ENCODE measurements at regions not wholly inside any gene's neighbourhood (a gene's known extent, or its start where the extent isn't known, plus 50 kb on each side); places are given as distances from the start of the nearest gene placed in this dataset.

DNA sequence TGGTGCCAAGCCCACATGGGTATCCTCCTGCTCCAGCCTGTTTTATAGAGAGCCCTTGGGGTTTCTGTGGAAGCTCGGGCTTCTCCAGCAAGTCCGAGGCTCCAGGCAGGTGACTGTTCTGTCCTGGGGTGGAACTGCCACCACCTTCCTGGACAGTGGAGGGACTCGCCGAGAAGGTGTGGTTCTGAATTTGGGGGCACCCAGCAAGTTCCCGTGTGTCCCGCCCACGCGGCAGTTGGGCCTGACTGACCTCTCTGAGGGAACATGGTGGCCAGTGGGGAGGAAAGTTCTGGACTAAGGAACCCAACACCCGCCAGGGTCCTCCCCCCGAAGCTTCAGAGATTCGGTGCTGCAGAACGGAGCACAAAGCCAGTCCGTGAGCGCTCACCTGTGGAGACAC, 158.1 kb upstream of the C1orf174 start:
- H2BK20ac ChIP-seq (ENCODE audit: low read depth, low read length) = no peak overlapping the region
- no peaks in the 10 kb centered on the region for H4K20me1 ChIP-seq (ENCODE audit: insufficient read depth, low read length)
- H4K5ac ChIP-seq (ENCODE audit: low read depth, low read length) = no peak overlapping the region
- no peak overlapping the region for H4K91ac ChIP-seq (ENCODE audit: insufficient read depth, low read depth, low read length)
- H3K9ac ChIP-seq (ENCODE audit: low read depth, low read length) = no peak overlapping the region
- no peaks in the 10 kb centered on the region for H3K4me1 ChIP-seq (ENCODE audit: control insufficient read depth, insufficient read depth, low read length)
- no peak overlapping the region for H4K8ac ChIP-seq (ENCODE audit: low read depth in 2 of 2, low read length in 2 of 2)
- H2BK120ac ChIP-seq (ENCODE audit: low read depth, low read length) = no peak overlapping the region
- no peak overlapping the region for H2AK9ac ChIP-seq (replicated peaks; ENCODE audit: low read depth, low read length, poor library complexity)
- no peaks in the 10 kb centered on the region for H3K79me1 ChIP-seq (ENCODE audit: low read depth in 1 of 2, low read length in 2 of 2)
- no peaks in the 10 kb centered on the region for H3K36me3 ChIP-seq (ENCODE audit: control insufficient read depth, insufficient read depth, low read length)
- H3K14ac ChIP-seq (replicated peaks; ENCODE audit: low read depth, low read length) = no peak overlapping the region
- H2AK5ac ChIP-seq (ENCODE audit: low read depth, low read length) = no peak overlapping the region
- no TSS peak for BruUV-seq (replicated peaks)
- no peak overlapping the region for H2BK5ac ChIP-seq (ENCODE audit: low read depth, low read length, poor library complexity, severe bottlenecking)
- ATAC-seq (ENCODE audit: low read depth) (no peak), DNase-seq (no peak)
- no peak overlapping the region for H3K18ac ChIP-seq (ENCODE audit: low read depth, low read length)
- H3K27me3 ChIP-seq (ENCODE audit: control insufficient read depth, insufficient read depth, low read length) = no peaks in the 10 kb centered on the region
- H3K56ac ChIP-seq (ENCODE audit: extremely low read depth, insufficient read depth, low read length) = no peak overlapping the region
- no peak overlapping the region for H2AFZ ChIP-seq (replicated peaks; ENCODE audit: low read length, poor library complexity)
- dilution Hi-C loops (cut with HindIII; ENCODE audit: low sequenced_read_pairs, unreplicated experiment) (no loop called here), intact Hi-C loops (cut with micrococcal nuclease) (no loop called here), in situ Hi-C loops (cut with MboI; ENCODE audit: low sequenced_read_pairs) (no loop called here)
- TF ChIP-seq MXI1 (IDR thresholded peaks at IDR 0.05; ENCODE audit: borderline replicate concordance, low read depth, low read length) (no peak), RFX5 (IDR thresholded peaks at IDR 0.05; ENCODE audit: low read depth, low read length) (no peak), BHLHE40 (IDR thresholded peaks at IDR 0.05; ENCODE audit: low read depth, low read length) (no peak), USF2 (IDR thresholded peaks at IDR 0.05; ENCODE audit: low read depth, low read length) (no peak), CHD1 (IDR thresholded peaks at IDR 0.05; ENCODE audit: low read depth, low read length) (no peak), MAZ (IDR thresholded peaks at IDR 0.05; ENCODE audit: borderline replicate concordance, low read depth, low read length) (no peak), RCOR1 (IDR thresholded peaks at IDR 0.05; ENCODE audit: insufficient replicate concordance, low read length) (no peak), MAFK (IDR thresholded peaks at IDR 0.05; ENCODE audit: low read depth, low read length) (no peak)
- TF ChIP-seq, protein P1, sequence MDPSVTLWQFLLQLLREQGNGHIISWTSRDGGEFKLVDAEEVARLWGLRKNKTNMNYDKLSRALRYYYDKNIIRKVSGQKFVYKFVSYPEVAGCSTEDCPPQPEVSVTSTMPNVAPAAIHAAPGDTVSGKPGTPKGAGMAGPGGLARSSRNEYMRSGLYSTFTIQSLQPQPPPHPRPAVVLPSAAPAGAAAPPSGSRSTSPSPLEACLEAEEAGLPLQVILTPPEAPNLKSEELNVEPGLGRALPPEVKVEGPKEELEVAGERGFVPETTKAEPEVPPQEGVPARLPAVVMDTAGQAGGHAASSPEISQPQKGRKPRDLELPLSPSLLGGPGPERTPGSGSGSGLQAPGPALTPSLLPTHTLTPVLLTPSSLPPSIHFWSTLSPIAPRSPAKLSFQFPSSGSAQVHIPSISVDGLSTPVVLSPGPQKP (IDR thresholded peaks at IDR 0.05; ENCODE audit: borderline replicate concordance, low read depth, low read length) = no peak
- H3K4me3 ChIP-seq (ENCODE audit: insufficient read depth, low read depth, low read length) = no peak overlapping the region
- WGBS, 2 experiments (ENCODE audit: extremely low coverage in 2 of 2, insufficient read length in 1 of 2) = 69% methylated on average over 5 of the region's 14 CpGs; no CpG with 5 or more reads in 1 of the 2 experiments
- H2BK15ac ChIP-seq (ENCODE audit: low read depth, low read length) = no peak overlapping the region
- ChIA-PET POLR2A (ENCODE audit: unreplicated experiment) (no interaction called here), CTCF (no interaction called here)
- H3K23ac ChIP-seq (ENCODE audit: low read depth, low read length) = no peak overlapping the region
- H3K9me3 ChIP-seq (ENCODE audit: control insufficient read depth, insufficient read depth, low read length) = peaks cover 73% of the 10 kb centered on the region
- no peak overlapping the region for H3K4ac ChIP-seq (ENCODE audit: low read depth, low read length)
- no peak overlapping the region for H3K27ac ChIP-seq (ENCODE audit: insufficient read depth, low read length)
- no peaks in the 10 kb centered on the region for H3K9me1 ChIP-seq (ENCODE audit: insufficient read depth, low read length)
- no peak overlapping the region for H3K4me2 ChIP-seq (ENCODE audit: low read depth, low read length)
